ENCODE measurements at regions not wholly inside any gene's neighbourhood (a gene's known extent, or its start where the extent isn't known, plus 50 kb on each side); places are given as distances from the start of the nearest gene placed in this dataset.

- TF ChIP-seq CTCF (IDR thresholded peaks at IDR 0.05; ENCODE audit: insufficient read depth, low read length) = no peak
- H3K4me3 ChIP-seq (ENCODE audit: low read depth, low read length) = no peak overlapping the region
- DNase-seq (ENCODE audit: low read depth) = peak; percentile 58
These were observed 59.7 kb upstream of the MAGI1 start for GRCh38 chr3:66098436-66098835.

GRCh38 chr3:66097647-66098046, 58.9 kb upstream of the MAGI1 start:
- no peak overlapping the region for H3K4me3 ChIP-seq (ENCODE audit: low read depth, low read length)
- DNase-seq (ENCODE audit: low read depth) = no peak
- no peak for TF ChIP-seq CTCF (IDR thresholded peaks at IDR 0.05; ENCODE audit: insufficient read depth, low read length)

- H3K4me3 ChIP-seq (ENCODE audit: low read depth, low read length) = no peak overlapping the region
- no peak for TF ChIP-seq CTCF (IDR thresholded peaks at IDR 0.05; ENCODE audit: insufficient read depth, low read length)
- DNase-seq (ENCODE audit: low read depth) = no peak
These were observed 56.7 kb upstream of the MAGI1 start for GRCh38 chr3:66095295-66096001.

GRCh38 chr3:66093981-66094380, 55.3 kb upstream of the MAGI1 start:
- no peak for TF ChIP-seq CTCF (IDR thresholded peaks at IDR 0.05; ENCODE audit: insufficient read depth, low read length)
- DNase-seq (ENCODE audit: low read depth) = no peak
- no peak overlapping the region for H3K4me3 ChIP-seq (ENCODE audit: low read depth, low read length)

- TF ChIP-seq CTCF (IDR thresholded peaks at IDR 0.05; ENCODE audit: insufficient read depth, low read length) = no peak
- DNase-seq (ENCODE audit: low read depth) = peak; percentile 41
These were observed 53.7 kb upstream of the MAGI1 start for GRCh38 chr3:66092175-66092995.

More at GRCh38 chr3:66092175-66092995, 53.7 kb upstream of the MAGI1 start:
- no peak overlapping the region for H3K4me3 ChIP-seq (ENCODE audit: low read depth, low read length)

Data from fibroblast of the aortic adventitia (primary cell).